ENCODE measurements at regions not wholly inside any gene's neighbourhood (a gene's known extent, or its start where the extent isn't known, plus 50 kb on each side); places are given as distances from the start of the nearest gene placed in this dataset.

GRCh38 chr11:21659961-21660360 is 532.9 kb upstream of the ANO5 start:
- no peak for TF ChIP-seq CTCF (IDR thresholded peaks at IDR 0.05; ENCODE audit: low read depth, low read length)
- Histone ChIP-seq H3K27ac (ENCODE audit: low read depth, low read length) (no peak overlapping the region), H3K4me3 (ENCODE audit: low read depth, low read length) (no peak overlapping the region), H3K9me3 (ENCODE audit: control insufficient read depth, insufficient read depth, low read length) (no peaks in the 10 kb centered on the region), H3K27me3 (ENCODE audit: control insufficient read depth, insufficient read depth, low read length) (no peaks in the 10 kb centered on the region)
- ChIA-PET POLR2A (no interaction called here), CTCF (no interaction called here)
- no peak for DNase-seq (ENCODE audit: low read depth, low spot score)

- POLR2A ChIA-PET: no interaction called here
- CTCF ChIA-PET: interaction anchor here (0.7 kb wide), 1 partner anchor 38 kb away, joined by 3 read pairs; no protein-coding TSS in a partner anchor
Measured at GRCh38 chr11:21675049-21675616, 517.8 kb upstream of the ANO5 start.

GRCh38 chr11:21687643-21688042 is 505.2 kb upstream of the ANO5 start:
- POLR2A ChIA-PET: no interaction called here
- CTCF ChIA-PET: no interaction called here

More at GRCh38 chr11:21675049-21675616, 517.8 kb upstream of the ANO5 start:
- no peak for TF ChIP-seq CTCF (IDR thresholded peaks at IDR 0.05; ENCODE audit: low read depth, low read length)
- H3K4me3 ChIP-seq (ENCODE audit: low read depth, low read length): no peak overlapping the region
- no peak overlapping the region for H3K27ac ChIP-seq (ENCODE audit: low read depth, low read length)
- H3K9me3 ChIP-seq (ENCODE audit: control insufficient read depth, insufficient read depth, low read length): peaks cover 4% of the 10 kb centered on the region; the same call in 1 of the 2 replicates
- no peaks in the 10 kb centered on the region for H3K27me3 ChIP-seq (ENCODE audit: control insufficient read depth, insufficient read depth, low read length)
- no peak for DNase-seq (ENCODE audit: low read depth, low spot score)

GRCh38 chr11:21704539-21704938 is 488.3 kb upstream of the ANO5 start:
- H3K4me3 ChIP-seq (ENCODE audit: low read depth, low read length): no peak overlapping the region
- DNase-seq (ENCODE audit: low read depth, low spot score): no peak
- POLR2A ChIA-PET: no interaction called here
- CTCF ChIA-PET: no interaction called here
- H3K27me3 ChIP-seq (ENCODE audit: control insufficient read depth, insufficient read depth, low read length): no peaks in the 10 kb centered on the region
- no peak for TF ChIP-seq CTCF (IDR thresholded peaks at IDR 0.05; ENCODE audit: low read depth, low read length)
- H3K9me3 ChIP-seq (ENCODE audit: control insufficient read depth, insufficient read depth, low read length): no peaks in the 10 kb centered on the region
- H3K27ac ChIP-seq (ENCODE audit: low read depth, low read length): no peak overlapping the region

More at GRCh38 chr11:21687643-21688042, 505.2 kb upstream of the ANO5 start:
- H3K9me3 ChIP-seq (ENCODE audit: control insufficient read depth, insufficient read depth, low read length): peaks cover 6% of the 10 kb centered on the region; the same call in 1 of the 2 replicates
- H3K27me3 ChIP-seq (ENCODE audit: control insufficient read depth, insufficient read depth, low read length): no peaks in the 10 kb centered on the region
- no peak overlapping the region for H3K4me3 ChIP-seq (ENCODE audit: low read depth, low read length)
- TF ChIP-seq CTCF (IDR thresholded peaks at IDR 0.05; ENCODE audit: low read depth, low read length): no peak
- H3K27ac ChIP-seq (ENCODE audit: low read depth, low read length): no peak overlapping the region
- no peak for DNase-seq (ENCODE audit: low read depth, low spot score)

GRCh38 chr11:21707116-21707739 is 485.7 kb upstream of the ANO5 start:
- Histone ChIP-seq H3K9me3 (ENCODE audit: control insufficient read depth, insufficient read depth, low read length) (no peaks in the 10 kb centered on the region), H3K4me3 (ENCODE audit: low read depth, low read length) (no peak overlapping the region), H3K27me3 (ENCODE audit: control insufficient read depth, insufficient read depth, low read length) (no peaks in the 10 kb centered on the region), H3K27ac (ENCODE audit: low read depth, low read length) (no peak overlapping the region)
- no peak for TF ChIP-seq CTCF (IDR thresholded peaks at IDR 0.05; ENCODE audit: low read depth, low read length)
- no peak for DNase-seq (ENCODE audit: low read depth, low spot score)
- POLR2A ChIA-PET: no interaction called here
- CTCF ChIA-PET: no interaction called here

Data from AG04450 (cell line).